Small intestine (tissue), 7 donors: ENCODE measurements at regions not wholly inside any gene's neighbourhood (a gene's known extent, or its start where the extent isn't known, plus 50 kb on each side); places are given as distances from the start of the nearest gene placed in this dataset.
A peak's percentile ranks its signal among the peaks of the same experiment; 100 is the strongest.

ENCODE experiments used
- DNase-seq, 2 donors: peaks; one replicate each; pipeline versions ENCODE4 v3.0.0 to v3.0.0-alpha.2; 2013
- FAIRE-seq: peaks from 2 replicates; lab custom pipeline; 2012; peaks lifted over from hg19 to GRCh38; lab: Jason Lieb, UNC
- H3K27ac ChIP-seq, 3 donors: one replicate each; pipeline ENCODE4 v1.5.1; 2013; ENCODE audit warnings: low read length in 2 of 3, mild to moderate bottlenecking in 2 of 3, control low read depth in 1 of 3, inconsistent platforms in 1 of 3, low read depth in 1 of 3, moderate library complexity in 1 of 3
- H3K27me3 ChIP-seq, 3 donors: one replicate each; pipeline ENCODE4 v1.6.1; 2013; ENCODE audit warnings: low read length in 3 of 3, inconsistent platforms in 1 of 3; ENCODE audit not compliant: control insufficient read depth in 3 of 3, insufficient read depth in 3 of 3
- H3K36me3 ChIP-seq, 3 donors: one replicate each; pipeline ENCODE4 v1.6.1; 2013; ENCODE audit warnings: low read length in 3 of 3, inconsistent platforms in 1 of 3, low read depth in 1 of 3, mild to moderate bottlenecking in 1 of 3, moderate library complexity in 1 of 3; ENCODE audit not compliant: control insufficient read depth in 3 of 3, insufficient read depth in 2 of 3
- H3K4me1 ChIP-seq, 3 donors: one replicate each; pipeline ENCODE4 v1.6.1; 2013; ENCODE audit warnings: low read length in 2 of 3, inconsistent platforms in 1 of 3, low read depth in 1 of 3, mild to moderate bottlenecking in 1 of 3, moderate library complexity in 1 of 3; ENCODE audit not compliant: control insufficient read depth in 3 of 3, insufficient read depth in 2 of 3
- H3K4me3 ChIP-seq, 3 donors: one replicate each; pipeline ENCODE4 v1.5.1; 2013; ENCODE audit warnings: low read length in 3 of 3, control low read depth in 1 of 3, inconsistent platforms in 1 of 3, low read depth in 1 of 3, mild to moderate bottlenecking in 1 of 3, moderate library complexity in 1 of 3
- H3K9me3 ChIP-seq, 2 donors: one replicate each; pipeline ENCODE4 v1.6.1; 2013; ENCODE audit warnings: low read depth in 1 of 2, low read length in 1 of 2; ENCODE audit not compliant: control insufficient read depth in 2 of 2, insufficient read depth in 1 of 2
- WGBS, 3 donors: extraction: QIAGEN DNeasy Blood & Tissue Kit; methylation state at CpG; one replicate each; pipeline ENCODE4 v1.1.7; 2013; 5-methylcytosine and 5-hydroxymethylcytosine counted together
- donor health status: healthy with polysubstance abuse.
- donor health status: control.
- donor health status: control.
- donor health status: Bipolar disorder and iron deficiency.
- donor health status: healthy.

- DNase-seq (no peak), FAIRE-seq (no peak)
- H3K9me3 ChIP-seq: peaks cover 0 to 3% of the 10 kb centered on the region in 2 donors
- H3K27me3 ChIP-seq: no peaks in the 10 kb centered on the region
- H3K4me3 ChIP-seq: no peak overlapping the region
- no peak overlapping the region for H3K27ac ChIP-seq
- H3K4me1 ChIP-seq: peaks cover 0 to 28% (median 2%) of the 10 kb centered on the region in 3 donors
- WGBS, 3 donors: 77 to 92% (median 85%) methylated on average over 7 of the region's 7 CpGs
- H3K36me3 ChIP-seq: no peaks in the 10 kb centered on the region
Observed at GRCh38 chr19:34834472-34835061, 61.6 kb upstream of the ZNF599 start.

DNA sequence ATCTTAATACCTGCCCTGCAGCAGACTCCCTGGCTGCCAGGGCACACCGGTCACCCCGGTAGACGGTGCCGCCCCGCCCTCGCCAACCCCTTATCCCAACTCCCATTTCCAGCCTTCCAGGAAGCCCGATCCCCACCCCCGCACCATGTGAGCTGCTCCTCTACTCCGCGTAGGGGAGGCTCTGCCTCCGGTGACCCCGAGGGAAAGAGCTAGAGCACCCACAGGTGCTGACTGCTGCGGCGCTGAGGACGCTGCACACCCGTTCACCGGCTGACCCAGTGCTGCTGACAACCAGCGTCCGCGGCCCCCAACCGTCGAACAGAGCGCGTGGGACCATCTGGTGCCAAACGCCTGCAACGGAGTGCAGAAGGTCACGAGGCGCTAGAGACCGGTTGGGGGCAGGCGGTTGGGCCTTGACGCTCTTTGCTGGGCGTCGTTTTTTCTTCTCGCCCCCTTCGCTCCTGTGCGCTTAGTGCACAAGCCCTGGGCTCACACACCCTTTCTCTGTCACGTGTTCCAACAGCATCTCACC, 59.6 kb upstream of the ZNF599 start:
- H3K27me3 ChIP-seq: no peaks in the 10 kb centered on the region
- FAIRE-seq (no peak), DNase-seq (no peak)
- peaks cover 0 to 11% (median 0%) of the 10 kb centered on the region in 3 donors for H3K4me1 ChIP-seq
- peaks cover 0 to 3% of the 10 kb centered on the region in 2 donors for H3K9me3 ChIP-seq
- H3K4me3 ChIP-seq: no peak overlapping the region
- 88 to 93% (median 90%) methylated on average over 36 to 37 of the region's 37 CpGs for WGBS, 3 donors
- no peaks in the 10 kb centered on the region for H3K36me3 ChIP-seq
- no peak overlapping the region for H3K27ac ChIP-seq

DNA sequence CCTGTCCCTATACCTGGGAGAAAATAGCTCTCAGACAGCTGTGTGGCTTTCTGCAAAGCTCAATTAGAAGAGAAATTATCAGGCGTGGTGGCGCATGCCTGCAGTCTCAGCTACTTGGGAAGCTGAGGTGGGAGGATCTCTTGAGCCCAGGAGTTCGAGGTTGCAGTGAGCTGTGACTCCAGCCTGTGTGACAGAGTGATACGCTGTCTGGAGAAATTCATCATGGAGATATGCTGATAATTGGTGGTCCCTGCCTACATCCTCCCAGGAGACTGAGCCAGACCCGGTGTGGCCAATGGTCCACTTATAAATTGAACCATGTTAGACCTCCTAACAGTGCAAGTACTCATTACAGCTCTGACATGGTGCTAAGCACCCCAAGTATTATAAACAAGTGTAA, 58.7 kb upstream of the ZNF599 start:
- Histone ChIP-seq H3K27ac (no peak overlapping the region), H3K9me3 (peaks cover 0 to 3% of the 10 kb centered on the region in 2 donors), H3K36me3 (no peaks in the 10 kb centered on the region), H3K4me1 (peaks cover 0 to 9% (median 0%) of the 10 kb centered on the region in 3 donors), H3K27me3 (no peaks in the 10 kb centered on the region), H3K4me3 (no peak overlapping the region)
- DNase-seq: no peak
- WGBS, 3 donors: 76 to 86% (median 85%) methylated on average over 5 of the region's 5 CpGs
- FAIRE-seq: no peak

DNA sequence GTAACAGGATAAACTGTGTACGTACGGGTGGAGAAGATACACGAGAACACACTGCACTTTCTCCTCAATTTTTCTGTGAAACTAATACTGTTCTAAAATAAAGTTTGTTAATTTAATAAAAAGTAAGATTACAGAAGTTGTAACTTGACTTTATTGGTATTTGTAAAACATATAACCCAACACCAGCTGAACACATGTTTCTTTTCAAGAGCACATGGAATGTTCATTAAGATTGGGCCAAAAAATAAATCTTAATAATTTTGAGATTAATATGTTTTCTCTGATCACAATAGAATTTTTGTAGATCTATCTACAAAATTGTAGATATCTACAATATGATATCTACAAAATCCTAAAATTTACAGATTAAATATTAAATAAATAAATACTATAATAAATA, 55.1 kb upstream of the ZNF599 start:
- H3K27ac ChIP-seq: no peak overlapping the region
- 94 to 96% (median 96%) methylated on average over 3 of the region's 3 CpGs for WGBS, 3 donors
- H3K36me3 ChIP-seq: no peaks in the 10 kb centered on the region
- DNase-seq: no peak
- H3K27me3 ChIP-seq: no peaks in the 10 kb centered on the region
- H3K9me3 ChIP-seq: no peaks in the 10 kb centered on the region
- no peak overlapping the region for H3K4me3 ChIP-seq
- no peaks in the 10 kb centered on the region for H3K4me1 ChIP-seq
- FAIRE-seq: peak; percentile 97

DNA sequence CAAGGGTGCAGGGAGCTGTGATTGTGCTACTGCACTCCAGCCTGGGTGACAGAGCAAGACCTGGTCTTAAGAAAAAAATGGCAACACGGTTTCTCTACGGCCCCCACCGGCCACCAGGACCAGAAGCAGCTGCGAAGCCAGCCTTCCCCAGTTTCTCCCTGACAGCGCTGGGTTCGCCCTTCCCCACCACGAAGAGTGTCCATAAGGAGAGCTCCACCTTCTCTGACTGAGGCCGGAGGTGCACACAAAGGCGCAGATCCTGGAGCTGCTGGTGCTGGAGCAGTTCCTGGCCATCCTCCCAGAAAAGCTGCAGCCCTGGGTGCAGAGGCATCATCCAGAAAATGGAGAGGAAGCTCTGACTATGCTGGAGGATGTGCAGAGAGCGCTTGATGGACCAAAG, 52.2 kb upstream of the ZNF599 start:
- Histone ChIP-seq H3K27ac (no peak overlapping the region), H3K4me3 (no peak overlapping the region), H3K4me1 (no peaks in the 10 kb centered on the region), H3K27me3 (no peaks in the 10 kb centered on the region), H3K36me3 (no peaks in the 10 kb centered on the region), H3K9me3 (no peaks in the 10 kb centered on the region)
- 87 to 90% (median 88%) methylated on average over 10 of the region's 10 CpGs for WGBS, 3 donors
- FAIRE-seq (no peak), DNase-seq (no peak)

- no peaks in the 10 kb centered on the region for H3K36me3 ChIP-seq
- H3K27ac ChIP-seq: no peak overlapping the region
- DNase-seq: no peak
- 91 to 99% (median 95%) methylated on average over 4 of the region's 4 CpGs for WGBS, 3 donors
- no peaks in the 10 kb centered on the region for H3K4me1 ChIP-seq
- FAIRE-seq: no peak
- no peaks in the 10 kb centered on the region for H3K9me3 ChIP-seq
- H3K27me3 ChIP-seq: no peaks in the 10 kb centered on the region
- H3K4me3 ChIP-seq: no peak overlapping the region
Observed at GRCh38 chr19:34824686-34825085, 51.7 kb upstream of the ZNF599 start.
